Fibroblast of lung (primary cell): ENCODE measurements at regions not wholly inside any gene's neighbourhood (a gene's known extent, or its start where the extent isn't known, plus 50 kb on each side); places are given as distances from the start of the nearest gene placed in this dataset.

ENCODE experiments used
- CTCF ChIP-seq, 2 donors: IDR thresholded peaks in 1 of 2; conservative IDR thresholded peaks in 1 of 2; 1 replicate in 1 of 2; 2 replicates in 1 of 2; pipeline ENCODE4 v1.5.1; 2011 to 2012; ENCODE audit warnings: low read length in 2 of 2, control low read depth in 1 of 2, inconsistent platforms in 1 of 2, low read depth in 1 of 2, mild to moderate bottlenecking in 1 of 2
- EZH2 ChIP-seq: IDR thresholded peaks from 2 replicates; pipeline ENCODE4 v1.5.1; 2012; ENCODE audit warnings: low read length, control low read depth, mild to moderate bottlenecking; ENCODE audit errors: missing control alignments

DNA sequence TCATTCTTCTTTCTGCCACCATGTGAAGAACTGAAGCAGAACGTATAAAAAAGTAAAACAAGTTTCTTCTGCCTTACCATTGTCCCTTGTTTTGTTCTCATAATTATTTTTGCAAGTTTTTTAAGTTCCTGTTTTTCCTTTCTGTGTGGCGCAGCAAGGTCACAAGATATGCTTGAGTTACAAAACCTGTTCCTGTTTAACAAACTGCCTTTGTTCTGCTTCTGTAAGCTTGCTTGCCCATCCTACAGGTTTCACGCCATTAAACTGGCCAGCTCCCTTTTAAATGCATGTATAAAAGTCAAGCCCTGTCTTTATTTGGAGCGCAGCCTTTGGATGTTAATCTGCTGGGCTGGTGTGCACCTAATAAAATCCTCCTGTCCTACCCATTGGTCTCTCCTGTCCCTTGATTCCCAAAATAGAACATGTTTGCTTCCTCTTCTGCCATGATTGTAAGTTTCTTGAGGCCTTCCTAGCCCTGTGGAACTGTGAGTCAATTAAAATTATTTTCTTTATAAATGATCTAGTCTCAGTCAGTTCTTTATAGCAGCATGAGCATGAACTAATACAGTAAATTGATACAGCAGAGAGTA lies 1115.4 kb downstream of the SLITRK1 start:
- TF ChIP-seq CTCF (conservative IDR thresholded peaks at IDR 0.05 in 1 of 2, IDR thresholded peaks at IDR 0.05 in 1 of 2; ENCODE audit: low read depth in 1 of 2, low read length in 2 of 2) (no peak), EZH2 (no peak)
